ENCODE measurements at regions not wholly inside any gene's neighbourhood (a gene's known extent, or its start where the extent isn't known, plus 50 kb on each side); places are given as distances from the start of the nearest gene placed in this dataset.

DNA sequence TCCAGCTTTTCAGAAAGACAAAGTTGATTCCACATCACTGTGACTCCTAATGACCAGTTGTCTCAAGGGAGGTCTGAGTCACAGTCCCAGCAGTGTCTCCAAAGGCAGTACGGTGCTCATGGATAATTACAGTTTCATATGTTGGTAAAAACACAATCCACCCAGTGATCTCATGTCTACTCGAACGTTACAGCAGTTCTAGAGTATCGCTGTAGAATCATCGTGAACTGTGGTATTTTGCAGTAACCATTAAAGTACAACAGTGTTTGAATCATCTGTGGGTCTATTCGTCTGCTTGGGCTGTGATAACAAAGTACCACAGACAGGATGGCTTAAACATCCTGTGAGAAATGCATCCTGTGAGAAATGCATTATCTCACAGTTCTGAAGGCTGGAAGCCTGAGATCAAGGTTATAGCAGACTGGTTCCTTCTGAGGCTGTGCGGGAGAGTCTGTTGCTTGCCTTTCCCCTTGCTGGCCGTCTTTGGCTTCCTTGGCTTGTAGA is 121.1 kb upstream of the SORBS2 start:
- ChIA-PET POLR2A (no interaction called here), CTCF (no interaction called here)
- intact Hi-C loops (cut with micrococcal nuclease) (no loop called here), dilution Hi-C loops (cut with MboI; ENCODE audit: extremely low pct_ligation_motif_present, low sequenced_read_pairs) (no loop called here)
- Histone ChIP-seq H3K4me3 (replicated peaks in 1 of 3; ENCODE audit: insufficient read depth in 1 of 3, low read depth in 1 of 3, low read length in 3 of 3) (no peak overlapping the region), H3K27me3 (ENCODE audit: control insufficient read depth in 2 of 2, insufficient read depth in 2 of 2, low read length in 2 of 2) (peaks cover 0 to 3% of the 10 kb centered on the region in 2 experiments), H3K27ac (ENCODE audit: insufficient read depth, low read depth, low read length) (no peak overlapping the region), H4K20me1 (replicated peaks; ENCODE audit: control insufficient read depth, extremely low read depth, insufficient read depth, low read length) (no peaks in the 10 kb centered on the region), H2AFZ (ENCODE audit: low read depth, low read length) (peak overlapping the region; percentile 31), H3K9me1 (replicated peaks; ENCODE audit: control insufficient read depth, extremely low read depth, insufficient read depth, low read length) (no peaks in the 10 kb centered on the region), H3K4me2 (ENCODE audit: insufficient read depth, low read length) (no peak overlapping the region), H3K79me2 (ENCODE audit: control insufficient read depth, insufficient read depth, low read length) (no peaks in the 10 kb centered on the region), H3K9ac (replicated peaks; ENCODE audit: extremely low read depth, insufficient read depth, low read length) (no peak overlapping the region), H3K36me3 (ENCODE audit: control insufficient read depth in 2 of 2, extremely low read depth in 1 of 2, insufficient read depth in 2 of 2, low read length in 2 of 2) (no peaks in the 10 kb centered on the region), H3K9me3 (replicated peaks; ENCODE audit: control insufficient read depth, insufficient read depth, low read length) (no peaks in the 10 kb centered on the region), H3K4me1 (ENCODE audit: control insufficient read depth, extremely low read depth, insufficient read depth, low read length) (no peaks in the 10 kb centered on the region)
- DNase-seq (ENCODE audit: low read depth, low spot score) (peak; percentile 13), FAIRE-seq (peak; percentile 50)
- no TSS peak for BruUV-seq (replicated peaks)
- TF ChIP-seq GATA2 (IDR thresholded peaks at IDR 0.05; ENCODE audit: insufficient read depth, insufficient read length, low read depth, low read length) (peak; percentile 28), JUN (IDR thresholded peaks at IDR 0.05; ENCODE audit: borderline replicate concordance, insufficient read depth, insufficient read length, low read depth) (no peak), POLR2AphosphoS5 (IDR thresholded peaks at IDR 0.05; ENCODE audit: insufficient read depth, low read depth, low read length) (no peak)

DNA sequence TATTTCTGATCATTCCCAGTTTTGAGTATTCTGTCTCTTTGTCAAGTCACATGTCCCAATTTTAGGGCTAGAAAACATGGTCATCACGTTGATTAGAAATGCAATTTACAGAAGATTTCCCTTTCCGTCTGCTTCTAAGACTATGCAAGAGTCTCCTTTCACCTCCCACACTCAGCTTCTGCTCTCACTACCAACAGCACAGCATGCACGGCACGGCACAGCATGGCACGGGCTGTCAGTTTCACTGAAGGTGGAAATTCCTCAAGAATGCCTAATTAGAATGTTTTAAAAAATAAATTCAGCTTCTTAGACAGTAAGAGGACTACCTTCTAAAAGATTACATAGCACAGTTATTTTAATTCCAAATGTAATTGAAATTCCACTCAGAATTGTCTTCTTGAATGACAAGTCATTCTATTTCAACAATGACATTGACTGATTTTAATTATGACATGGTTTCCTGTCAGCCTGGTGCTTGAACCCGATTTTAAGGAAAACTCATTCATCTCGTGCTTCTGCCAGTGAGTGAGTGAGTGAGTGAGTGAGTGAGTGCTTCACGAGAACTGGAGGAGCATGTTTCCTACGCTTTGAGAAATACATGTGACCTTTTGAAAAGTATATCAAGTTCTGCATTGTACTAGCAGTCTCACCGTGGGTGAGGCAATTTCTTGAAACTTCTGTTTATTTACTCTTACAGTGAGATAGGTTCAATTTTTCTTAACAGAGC is 124.8 kb upstream of the SORBS2 start:
- DNase-seq (ENCODE audit: low read depth, low spot score) = no peak
- Histone ChIP-seq H3K9ac (replicated peaks; ENCODE audit: extremely low read depth, insufficient read depth, low read length) (no peak overlapping the region), H3K27me3 (ENCODE audit: control insufficient read depth in 2 of 2, insufficient read depth in 2 of 2, low read length in 2 of 2) (peaks cover 0 to 3% of the 10 kb centered on the region in 2 experiments), H3K4me1 (ENCODE audit: control insufficient read depth, extremely low read depth, insufficient read depth, low read length) (no peaks in the 10 kb centered on the region), H3K9me3 (replicated peaks; ENCODE audit: control insufficient read depth, insufficient read depth, low read length) (no peaks in the 10 kb centered on the region), H3K79me2 (ENCODE audit: control insufficient read depth, insufficient read depth, low read length) (no peaks in the 10 kb centered on the region), H3K4me3 (replicated peaks in 1 of 3; ENCODE audit: insufficient read depth in 1 of 3, low read depth in 1 of 3, low read length in 3 of 3) (no peak overlapping the region), H3K4me2 (ENCODE audit: insufficient read depth, low read length) (no peak overlapping the region), H2AFZ (ENCODE audit: low read depth, low read length) (no peak overlapping the region), H3K27ac (ENCODE audit: insufficient read depth, low read depth, low read length) (no peak overlapping the region), H3K9me1 (replicated peaks; ENCODE audit: control insufficient read depth, extremely low read depth, insufficient read depth, low read length) (no peaks in the 10 kb centered on the region), H3K36me3 (ENCODE audit: control insufficient read depth in 2 of 2, extremely low read depth in 1 of 2, insufficient read depth in 2 of 2, low read length in 2 of 2) (no peaks in the 10 kb centered on the region), H4K20me1 (replicated peaks; ENCODE audit: control insufficient read depth, extremely low read depth, insufficient read depth, low read length) (no peaks in the 10 kb centered on the region)
- no peak for FAIRE-seq
- ChIA-PET POLR2A (no interaction called here), CTCF (interaction anchor here (1.0 kb wide), 2 partner anchors 101 to 295 kb away, joined by 3 read pairs; no protein-coding TSS in a partner anchor)
- BruUV-seq (replicated peaks) = no TSS peak
- intact Hi-C loops (cut with micrococcal nuclease) (no loop called here), dilution Hi-C loops (cut with MboI; ENCODE audit: extremely low pct_ligation_motif_present, low sequenced_read_pairs) (no loop called here)
- TF ChIP-seq FOS (IDR thresholded peaks at IDR 0.05; ENCODE audit: borderline replicate concordance, insufficient read depth, low read length) = no peak
- TF ChIP-seq MAX (IDR thresholded peaks at IDR 0.05; ENCODE audit: insufficient read depth, insufficient read length) = no peak
- no peak for TF ChIP-seq GATA2 (IDR thresholded peaks at IDR 0.05; ENCODE audit: insufficient read depth, insufficient read length, low read depth, low read length)
- no peak for TF ChIP-seq POLR2A (IDR thresholded peaks at IDR 0.05; ENCODE audit: low read depth, low read length)
- no peak for TF ChIP-seq CTCF (IDR thresholded peaks at IDR 0.05; ENCODE audit: extremely low read depth in 1 of 2, insufficient read depth in 1 of 2, low read depth in 1 of 2, low read length in 2 of 2)
- TF ChIP-seq JUN (IDR thresholded peaks at IDR 0.05; ENCODE audit: borderline replicate concordance, insufficient read depth, insufficient read length, low read depth) = no peak
- TF ChIP-seq POLR2AphosphoS5 (IDR thresholded peaks at IDR 0.05; ENCODE audit: insufficient read depth, low read depth, low read length) = no peak
- no peak for TF ChIP-seq MYC (IDR thresholded peaks at IDR 0.05; ENCODE audit: low read depth, low read length)
- no peak for TF ChIP-seq EZH2 (IDR thresholded peaks at IDR 0.05; ENCODE audit: borderline replicate concordance, low read depth, low read length, severe bottlenecking)
